ENCODE measurements at regions not wholly inside any gene's neighbourhood (a gene's known extent, or its start where the extent isn't known, plus 50 kb on each side); places are given as distances from the start of the nearest gene placed in this dataset.
"Not testable (repeated sequence)": the region's sequence is repeated elsewhere in the genome, so short reads cannot be mapped to it uniquely, and the experiment has no call there.

GRCh38 chr2:87496036-87497006 is 251.6 kb upstream of the PLGLB2 start:
- TF ChIP-seq RAD21 (IDR thresholded peaks at IDR 0.05; ENCODE audit: low read depth), result peak; percentile 44
- TF ChIP-seq, protein P1, sequence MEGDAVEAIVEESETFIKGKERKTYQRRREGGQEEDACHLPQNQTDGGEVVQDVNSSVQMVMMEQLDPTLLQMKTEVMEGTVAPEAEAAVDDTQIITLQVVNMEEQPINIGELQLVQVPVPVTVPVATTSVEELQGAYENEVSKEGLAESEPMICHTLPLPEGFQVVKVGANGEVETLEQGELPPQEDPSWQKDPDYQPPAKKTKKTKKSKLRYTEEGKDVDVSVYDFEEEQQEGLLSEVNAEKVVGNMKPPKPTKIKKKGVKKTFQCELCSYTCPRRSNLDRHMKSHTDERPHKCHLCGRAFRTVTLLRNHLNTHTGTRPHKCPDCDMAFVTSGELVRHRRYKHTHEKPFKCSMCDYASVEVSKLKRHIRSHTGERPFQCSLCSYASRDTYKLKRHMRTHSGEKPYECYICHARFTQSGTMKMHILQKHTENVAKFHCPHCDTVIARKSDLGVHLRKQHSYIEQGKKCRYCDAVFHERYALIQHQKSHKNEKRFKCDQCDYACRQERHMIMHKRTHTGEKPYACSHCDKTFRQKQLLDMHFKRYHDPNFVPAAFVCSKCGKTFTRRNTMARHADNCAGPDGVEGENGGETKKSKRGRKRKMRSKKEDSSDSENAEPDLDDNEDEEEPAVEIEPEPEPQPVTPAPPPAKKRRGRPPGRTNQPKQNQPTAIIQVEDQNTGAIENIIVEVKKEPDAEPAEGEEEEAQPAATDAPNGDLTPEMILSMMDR (IDR thresholded peaks at IDR 0.05 in 2 of 3, conservative IDR thresholded peaks at IDR 0.05 in 1 of 3; ENCODE audit: borderline replicate concordance in 1 of 3, insufficient read depth in 1 of 3, low read depth in 2 of 3, low read length in 2 of 3), result peak in 1 of 3 experiments; percentile 11; a peak in 1 of 6 replicates
- H3K79me2 ChIP-seq (ENCODE audit: insufficient read depth, low read length), result peaks cover 34% of the 10 kb centered on the region
- H3K4me2 ChIP-seq (ENCODE audit: low read length); BruUV-seq (replicated peaks); H3K9ac ChIP-seq (ENCODE audit: low read length); H3K27me3 ChIP-seq (ENCODE audit: insufficient read depth, low read length); H3K9me2 ChIP-seq (ENCODE audit: insufficient read depth); H3K27ac ChIP-seq (ENCODE audit: low read depth, low read length); H3K36me3 ChIP-seq (ENCODE audit: control insufficient read depth in 1 of 2, insufficient read depth in 2 of 2, low read length in 2 of 2); H3K9me3 ChIP-seq (ENCODE audit: control insufficient read depth in 1 of 2, insufficient read depth in 1 of 2, low read depth in 1 of 2, low read length in 2 of 2); POLR2A ChIA-PET; H4K20me1 ChIP-seq (ENCODE audit: insufficient read depth); CTCF ChIA-PET; H2AFZ ChIP-seq (ENCODE audit: low read depth, low read length, poor library complexity, severe bottlenecking); H3K4me3 ChIP-seq (replicated peaks in 1 of 2; ENCODE audit: low read depth in 1 of 2, low read length in 2 of 2); RAD21 ChIA-PET (ENCODE audit: low non-redundant PET in 1 of 2, low total read pairs in 2 of 2, uncharacterized antibody in 2 of 2, unreplicated experiment in 2 of 2); H3K4me1 ChIP-seq (ENCODE audit: control insufficient read depth in 1 of 2, insufficient read depth in 2 of 2, low read length in 2 of 2); intact Hi-C loops (cut with micrococcal nuclease): not testable (repeated sequence)
- DNase-seq (ENCODE audit: low read depth, low spot score), result peak; percentile 7
- ATAC-seq, result peak; percentile 93

DNA sequence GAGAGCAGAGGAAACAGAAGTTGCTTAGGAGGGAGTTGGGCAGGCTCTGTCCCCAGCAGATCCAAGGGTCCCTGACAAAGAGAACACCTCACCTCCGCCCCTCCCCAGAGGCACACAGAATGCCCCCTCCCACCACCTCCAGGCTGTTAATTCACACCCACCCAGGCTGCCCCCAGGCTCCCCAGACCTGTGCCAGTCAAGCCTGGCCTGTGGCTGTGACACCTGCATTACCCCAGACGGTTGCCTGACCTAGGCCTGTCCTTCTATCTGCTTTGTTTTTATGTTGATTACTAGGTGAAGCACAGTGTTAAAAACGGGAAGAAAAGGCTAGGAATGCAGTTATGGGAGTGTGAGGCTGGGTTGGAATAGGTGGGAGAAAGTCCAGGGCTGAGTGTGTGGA is 250.8 kb upstream of the PLGLB2 start:
- H3K27me3 ChIP-seq (ENCODE audit: insufficient read depth, low read length); H3K9me3 ChIP-seq (ENCODE audit: control insufficient read depth in 1 of 2, insufficient read depth in 1 of 2, low read depth in 1 of 2, low read length in 2 of 2); intact Hi-C loops (cut with micrococcal nuclease); DNase-seq (ENCODE audit: low read depth, low spot score); H4K20me1 ChIP-seq (ENCODE audit: insufficient read depth); H3K4me2 ChIP-seq (ENCODE audit: low read length); CTCF ChIA-PET; H3K9me2 ChIP-seq (ENCODE audit: insufficient read depth); H3K36me3 ChIP-seq (ENCODE audit: control insufficient read depth in 1 of 2, insufficient read depth in 2 of 2, low read length in 2 of 2); H3K4me1 ChIP-seq (ENCODE audit: control insufficient read depth in 1 of 2, insufficient read depth in 2 of 2, low read length in 2 of 2); H3K4me3 ChIP-seq (replicated peaks in 1 of 2; ENCODE audit: low read depth in 1 of 2, low read length in 2 of 2); RAD21 ChIA-PET (ENCODE audit: low non-redundant PET in 1 of 2, low total read pairs in 2 of 2, uncharacterized antibody in 2 of 2, unreplicated experiment in 2 of 2); H3K27ac ChIP-seq (ENCODE audit: low read depth, low read length); H2AFZ ChIP-seq (ENCODE audit: low read depth, low read length, poor library complexity, severe bottlenecking); H3K9ac ChIP-seq (ENCODE audit: low read length); BruUV-seq (replicated peaks); POLR2A ChIA-PET; ATAC-seq: not testable (repeated sequence)
- H3K79me2 ChIP-seq (ENCODE audit: insufficient read depth, low read length), result peaks cover 31% of the 10 kb centered on the region

DNA sequence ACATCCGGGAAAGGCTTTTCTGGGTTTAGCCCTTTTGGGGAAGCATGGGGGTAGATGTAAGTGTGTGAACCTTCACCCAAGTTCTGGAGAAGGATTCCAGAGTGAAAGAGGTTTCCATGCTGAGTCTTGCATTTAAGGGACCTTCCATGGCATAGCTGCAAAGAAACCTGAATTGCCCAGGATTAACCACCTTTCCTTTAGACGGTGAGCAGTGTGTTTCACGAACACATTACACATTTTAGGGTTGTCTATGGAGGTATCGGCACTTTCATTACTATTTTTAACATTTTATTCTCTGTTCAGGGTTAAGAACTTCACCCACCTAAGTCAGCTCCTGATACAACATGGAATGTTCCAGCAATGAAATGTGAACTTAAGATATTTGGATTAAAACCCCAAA is 250.2 kb upstream of the PLGLB2 start:
- BruUV-seq (replicated peaks); H3K9ac ChIP-seq (ENCODE audit: low read length): not testable (repeated sequence)
- peaks cover 31% of the 10 kb centered on the region for H3K79me2 ChIP-seq (ENCODE audit: insufficient read depth, low read length)

More for the DNA sequence above, 250.2 kb upstream of the PLGLB2 start:
- CTCF ChIA-PET; intact Hi-C loops (cut with micrococcal nuclease); H3K27ac ChIP-seq (ENCODE audit: low read depth, low read length); ATAC-seq; H3K27me3 ChIP-seq (ENCODE audit: insufficient read depth, low read length); H3K4me3 ChIP-seq (replicated peaks in 1 of 2; ENCODE audit: low read depth in 1 of 2, low read length in 2 of 2); H3K4me1 ChIP-seq (ENCODE audit: control insufficient read depth in 1 of 2, insufficient read depth in 2 of 2, low read length in 2 of 2); H3K9me2 ChIP-seq (ENCODE audit: insufficient read depth); POLR2A ChIA-PET; RAD21 ChIA-PET (ENCODE audit: low non-redundant PET in 1 of 2, low total read pairs in 2 of 2, uncharacterized antibody in 2 of 2, unreplicated experiment in 2 of 2); H2AFZ ChIP-seq (ENCODE audit: low read depth, low read length, poor library complexity, severe bottlenecking); H4K20me1 ChIP-seq (ENCODE audit: insufficient read depth); DNase-seq (ENCODE audit: low read depth, low spot score); H3K4me2 ChIP-seq (ENCODE audit: low read length); H3K9me3 ChIP-seq (ENCODE audit: control insufficient read depth in 1 of 2, insufficient read depth in 1 of 2, low read depth in 1 of 2, low read length in 2 of 2); H3K36me3 ChIP-seq (ENCODE audit: control insufficient read depth in 1 of 2, insufficient read depth in 2 of 2, low read length in 2 of 2): not testable (repeated sequence)
